ENCODE measurements at regions not wholly inside any gene's neighbourhood (a gene's known extent, or its start where the extent isn't known, plus 50 kb on each side); places are given as distances from the start of the nearest gene placed in this dataset.

- no peak for TF ChIP-seq CTCF (IDR thresholded peaks at IDR 0.05)
- TF ChIP-seq ZC3H11A (IDR thresholded peaks at IDR 0.05) = no peak
- TF ChIP-seq PHF8 (IDR thresholded peaks at IDR 0.05; ENCODE audit: borderline replicate concordance, low read depth) = no peak
- no peak for TF ChIP-seq MYC (IDR thresholded peaks at IDR 0.05; ENCODE audit: borderline replicate concordance, low read length)
- no peak for TF ChIP-seq PBX3 (IDR thresholded peaks at IDR 0.05)
- TF ChIP-seq TP53 (CRISPR knock-in tag; IDR thresholded peaks at IDR 0.05) = no peak
- no peak for TF ChIP-seq MAZ (IDR thresholded peaks at IDR 0.05; ENCODE audit: borderline replicate concordance, low read depth, low read length)
- no peak for TF ChIP-seq RNF2 (IDR thresholded peaks at IDR 0.05; ENCODE audit: borderline replicate concordance, low read depth)
- TF ChIP-seq REST (IDR thresholded peaks at IDR 0.05) = no peak
Observed at GRCh38 chr15:35301088-35301487, 216.0 kb upstream of the NANOGP8 start.
